ENCODE measurements at regions not wholly inside any gene's neighbourhood (a gene's known extent, or its start where the extent isn't known, plus 50 kb on each side); places are given as distances from the start of the nearest gene placed in this dataset.

- Histone ChIP-seq H3K27ac (ENCODE audit: low read length, poor library complexity, severe bottlenecking) (no peak overlapping the region), H2AK5ac (ENCODE audit: low read length, severe bottlenecking) (no peak overlapping the region), H2BK5ac (ENCODE audit: low read depth, low read length, poor library complexity, severe bottlenecking) (no peak overlapping the region), H3K4me1 (ENCODE audit: control insufficient read depth, insufficient read depth, low read depth, low read length) (no peaks in the 10 kb centered on the region), H3K14ac (ENCODE audit: low read length in 2 of 2) (no peak overlapping the region), H3K4me2 (ENCODE audit: low read length, poor library complexity, severe bottlenecking) (no peak overlapping the region), H3K79me1 (replicated peaks; ENCODE audit: low read length, poor library complexity, severe bottlenecking) (no peaks in the 10 kb centered on the region), H3K4me3 (ENCODE audit: insufficient read depth in 1 of 2, low read depth in 1 of 2, low read length in 2 of 2) (no peak overlapping the region), H2BK12ac (ENCODE audit: low read length in 2 of 2) (no peak overlapping the region), H2BK120ac (ENCODE audit: low read depth, low read length) (no peak overlapping the region), H2AFZ (ENCODE audit: low read depth, low read length) (no peak overlapping the region), H3K36me3 (ENCODE audit: control insufficient read depth in 1 of 2, insufficient read depth in 2 of 2, low read depth in 1 of 2, low read length in 2 of 2) (no peaks in the 10 kb centered on the region), H4K91ac (ENCODE audit: low read length) (no peak overlapping the region), H3K4ac (ENCODE audit: low read depth in 1 of 2, low read length in 2 of 2) (no peak overlapping the region), H2BK15ac (ENCODE audit: low read depth, poor library complexity, severe bottlenecking) (no peak overlapping the region), H3K18ac (ENCODE audit: low read depth in 1 of 2, low read length in 2 of 2) (no peak overlapping the region), H4K8ac (ENCODE audit: low read length) (no peak overlapping the region), H3K9me3 (ENCODE audit: control insufficient read depth, low read length) (no peaks in the 10 kb centered on the region), H3K23ac (ENCODE audit: low read length in 2 of 2) (no peak overlapping the region), H3K9ac (ENCODE audit: low read length) (no peak overlapping the region), H3K27me3 (ENCODE audit: control insufficient read depth in 1 of 2, insufficient read depth in 1 of 2, low read length in 2 of 2) (no peaks in the 10 kb centered on the region)
- no peak for DNase-seq
Measured at GRCh38 chr11:92141725-92142124, 82.9 kb upstream of the FAT3 start.

GRCh38 chr11:92141159-92141558, 83.5 kb upstream of the FAT3 start:
- H2BK120ac ChIP-seq (ENCODE audit: low read depth, low read length) = no peak overlapping the region
- no CpG with 5 or more reads among the region's 3 CpGs for WGBS
- no peak overlapping the region for H4K91ac ChIP-seq (ENCODE audit: low read length)
- H3K4me1 ChIP-seq (ENCODE audit: control insufficient read depth, insufficient read depth, low read depth, low read length) = no peaks in the 10 kb centered on the region
- no peaks in the 10 kb centered on the region for H3K27me3 ChIP-seq (ENCODE audit: control insufficient read depth in 1 of 2, insufficient read depth in 1 of 2, low read length in 2 of 2)
- DNase-seq = no peak
- H2BK5ac ChIP-seq (ENCODE audit: low read depth, low read length, poor library complexity, severe bottlenecking) = no peak overlapping the region
- H4K8ac ChIP-seq (ENCODE audit: low read length) = no peak overlapping the region
- H3K4ac ChIP-seq (ENCODE audit: low read depth in 1 of 2, low read length in 2 of 2) = no peak overlapping the region
- no peaks in the 10 kb centered on the region for H3K9me3 ChIP-seq (ENCODE audit: control insufficient read depth, low read length)
- H3K14ac ChIP-seq (ENCODE audit: low read length in 2 of 2) = no peak overlapping the region
- no peak overlapping the region for H3K9ac ChIP-seq (ENCODE audit: low read length)
- H3K18ac ChIP-seq (ENCODE audit: low read depth in 1 of 2, low read length in 2 of 2) = no peak overlapping the region
- no peak overlapping the region for H3K23ac ChIP-seq (ENCODE audit: low read length in 2 of 2)
- no peaks in the 10 kb centered on the region for H3K36me3 ChIP-seq (ENCODE audit: control insufficient read depth in 1 of 2, insufficient read depth in 2 of 2, low read depth in 1 of 2, low read length in 2 of 2)
- no peak overlapping the region for H2AFZ ChIP-seq (ENCODE audit: low read depth, low read length)
- H2BK15ac ChIP-seq (ENCODE audit: low read depth, poor library complexity, severe bottlenecking) = no peak overlapping the region
- no peak overlapping the region for H2AK5ac ChIP-seq (ENCODE audit: low read length, severe bottlenecking)
- H3K4me2 ChIP-seq (ENCODE audit: low read length, poor library complexity, severe bottlenecking) = no peak overlapping the region
- H3K27ac ChIP-seq (ENCODE audit: low read length, poor library complexity, severe bottlenecking) = no peak overlapping the region
- no peak overlapping the region for H3K4me3 ChIP-seq (ENCODE audit: insufficient read depth in 1 of 2, low read depth in 1 of 2, low read length in 2 of 2)
- H3K79me1 ChIP-seq (replicated peaks; ENCODE audit: low read length, poor library complexity, severe bottlenecking) = no peaks in the 10 kb centered on the region
- no peak overlapping the region for H2BK12ac ChIP-seq (ENCODE audit: low read length in 2 of 2)

GRCh38 chr11:92140021-92140420, 84.6 kb upstream of the FAT3 start:
- Histone ChIP-seq H4K8ac (ENCODE audit: low read length) (no peak overlapping the region), H3K18ac (ENCODE audit: low read depth in 1 of 2, low read length in 2 of 2) (no peak overlapping the region), H3K4me1 (ENCODE audit: control insufficient read depth, insufficient read depth, low read depth, low read length) (no peaks in the 10 kb centered on the region), H2BK12ac (ENCODE audit: low read length in 2 of 2) (no peak overlapping the region), H2BK15ac (ENCODE audit: low read depth, poor library complexity, severe bottlenecking) (no peak overlapping the region), H2BK120ac (ENCODE audit: low read depth, low read length) (no peak overlapping the region), H3K27ac (ENCODE audit: low read length, poor library complexity, severe bottlenecking) (no peak overlapping the region), H2AFZ (ENCODE audit: low read depth, low read length) (no peak overlapping the region), H3K9me3 (ENCODE audit: control insufficient read depth, low read length) (no peaks in the 10 kb centered on the region), H3K14ac (ENCODE audit: low read length in 2 of 2) (no peak overlapping the region), H3K4me3 (ENCODE audit: insufficient read depth in 1 of 2, low read depth in 1 of 2, low read length in 2 of 2) (no peak overlapping the region), H2AK5ac (ENCODE audit: low read length, severe bottlenecking) (no peak overlapping the region), H3K27me3 (ENCODE audit: control insufficient read depth in 1 of 2, insufficient read depth in 1 of 2, low read length in 2 of 2) (no peaks in the 10 kb centered on the region), H2BK5ac (ENCODE audit: low read depth, low read length, poor library complexity, severe bottlenecking) (no peak overlapping the region), H3K79me1 (replicated peaks; ENCODE audit: low read length, poor library complexity, severe bottlenecking) (no peaks in the 10 kb centered on the region), H3K36me3 (ENCODE audit: control insufficient read depth in 1 of 2, insufficient read depth in 2 of 2, low read depth in 1 of 2, low read length in 2 of 2) (no peaks in the 10 kb centered on the region), H3K23ac (ENCODE audit: low read length in 2 of 2) (no peak overlapping the region), H4K91ac (ENCODE audit: low read length) (no peak overlapping the region), H3K4me2 (ENCODE audit: low read length, poor library complexity, severe bottlenecking) (no peak overlapping the region), H3K4ac (ENCODE audit: low read depth in 1 of 2, low read length in 2 of 2) (no peak overlapping the region), H3K9ac (ENCODE audit: low read length) (no peak overlapping the region)
- DNase-seq = no peak
- 93% methylated on average over 2 of the region's 2 CpGs for WGBS

GRCh38 chr11:92138296-92138695, 86.3 kb upstream of the FAT3 start:
- H3K79me1 ChIP-seq (replicated peaks; ENCODE audit: low read length, poor library complexity, severe bottlenecking) = no peaks in the 10 kb centered on the region
- no peak overlapping the region for H2AFZ ChIP-seq (ENCODE audit: low read depth, low read length)
- H3K18ac ChIP-seq (ENCODE audit: low read depth in 1 of 2, low read length in 2 of 2) = no peak overlapping the region
- no peak overlapping the region for H4K8ac ChIP-seq (ENCODE audit: low read length)
- no peak overlapping the region for H2BK15ac ChIP-seq (ENCODE audit: low read depth, poor library complexity, severe bottlenecking)
- DNase-seq = no peak
- no peak overlapping the region for H3K4ac ChIP-seq (ENCODE audit: low read depth in 1 of 2, low read length in 2 of 2)
- no peak overlapping the region for H4K91ac ChIP-seq (ENCODE audit: low read length)
- no peaks in the 10 kb centered on the region for H3K9me3 ChIP-seq (ENCODE audit: control insufficient read depth, low read length)
- H2AK5ac ChIP-seq (ENCODE audit: low read length, severe bottlenecking) = no peak overlapping the region
- no peak overlapping the region for H3K9ac ChIP-seq (ENCODE audit: low read length)
- no peak overlapping the region for H3K14ac ChIP-seq (ENCODE audit: low read length in 2 of 2)
- H3K4me3 ChIP-seq (ENCODE audit: insufficient read depth in 1 of 2, low read depth in 1 of 2, low read length in 2 of 2) = no peak overlapping the region
- no peak overlapping the region for H3K27ac ChIP-seq (ENCODE audit: low read length, poor library complexity, severe bottlenecking)
- H3K4me2 ChIP-seq (ENCODE audit: low read length, poor library complexity, severe bottlenecking) = no peak overlapping the region
- H2BK5ac ChIP-seq (ENCODE audit: low read depth, low read length, poor library complexity, severe bottlenecking) = no peak overlapping the region
- no peaks in the 10 kb centered on the region for H3K27me3 ChIP-seq (ENCODE audit: control insufficient read depth in 1 of 2, insufficient read depth in 1 of 2, low read length in 2 of 2)
- H3K4me1 ChIP-seq (ENCODE audit: control insufficient read depth, insufficient read depth, low read depth, low read length) = no peaks in the 10 kb centered on the region
- H3K23ac ChIP-seq (ENCODE audit: low read length in 2 of 2) = no peak overlapping the region
- H3K36me3 ChIP-seq (ENCODE audit: control insufficient read depth in 1 of 2, insufficient read depth in 2 of 2, low read depth in 1 of 2, low read length in 2 of 2) = no peaks in the 10 kb centered on the region
- H2BK12ac ChIP-seq (ENCODE audit: low read length in 2 of 2) = no peak overlapping the region
- H2BK120ac ChIP-seq (ENCODE audit: low read depth, low read length) = no peak overlapping the region

Data from mesenchymal stem cell (in vitro differentiated cells and primary cell).